Coronary artery (tissue), 2 donors: ENCODE measurements at regions not wholly inside any gene's neighbourhood (a gene's known extent, or its start where the extent isn't known, plus 50 kb on each side); places are given as distances from the start of the nearest gene placed in this dataset.

Source experiments
- DNase-seq: peaks from one replicate; pipeline ENCODE4 v3.0.0-alpha.2; 2017; ENCODE audit warnings: low spot score
- H3K27ac ChIP-seq, 2 donors: fragments of 200-600 bp; sonication (generic); one replicate each; pipeline ENCODE4 v1.5.1; 2016 to 2019
- H3K4me3 ChIP-seq: fragments of 200-600 bp; sonication (generic); 2 replicates; pipeline ENCODE4 v1.5.1; 2016; ENCODE audit warnings: mild to moderate bottlenecking, moderate library complexity
- CTCF ChIP-seq: fragments of 200-600 bp; sonication (generic); IDR thresholded peaks from one replicate; pipeline ENCODE4 v1.5.1; 2019; ENCODE audit warnings: antibody characterized with exemption

- no peak for DNase-seq
- Histone ChIP-seq H3K27ac (no peak overlapping the region), H3K4me3 (no peak overlapping the region)
- TF ChIP-seq CTCF = no peak
Observed at GRCh38 chr20:50425076-50425475, 85.1 kb upstream of the PTPN1 start.

- no peak for DNase-seq
Observed at GRCh38 chr20:50426866-50427718, 83.1 kb upstream of the PTPN1 start.

GRCh38 chr20:50427719-50428083 is 82.5 kb upstream of the PTPN1 start:
- no peak overlapping the region for H3K4me3 ChIP-seq
- no peak for TF ChIP-seq CTCF

More at GRCh38 chr20:50426866-50427718, 83.1 kb upstream of the PTPN1 start:
- H3K4me3 ChIP-seq = no peak overlapping the region
- TF ChIP-seq CTCF = no peak
- H3K27ac ChIP-seq = peak overlapping the region in 1 of 2 donors; percentile 33

GRCh38 chr20:50428097-50428828 is 81.9 kb upstream of the PTPN1 start:
- H3K27ac ChIP-seq = no peak overlapping the region
- no peak for TF ChIP-seq CTCF
- DNase-seq = no peak
- H3K4me3 ChIP-seq = no peak overlapping the region

More at GRCh38 chr20:50427719-50428083, 82.5 kb upstream of the PTPN1 start:
- no peak for DNase-seq
- H3K27ac ChIP-seq = no peak overlapping the region

GRCh38 chr20:50429412-50429811 is 80.8 kb upstream of the PTPN1 start:
- DNase-seq = no peak
- no peak overlapping the region for H3K27ac ChIP-seq
- no peak for TF ChIP-seq CTCF
- no peak overlapping the region for H3K4me3 ChIP-seq

- TF ChIP-seq CTCF = no peak
- DNase-seq = no peak
- Histone ChIP-seq H3K4me3 (no peak overlapping the region), H3K27ac (peak overlapping the region; percentile 6 to 8)
Observed at GRCh38 chr20:50431066-50431450, 79.1 kb upstream of the PTPN1 start.
